GM21360 (cell line): ENCODE measurements at regions not wholly inside any gene's neighbourhood (a gene's known extent, or its start where the extent isn't known, plus 50 kb on each side); places are given as distances from the start of the nearest gene placed in this dataset.
"Not testable (repeated sequence)": the region's sequence is repeated elsewhere in the genome, so short reads cannot be mapped to it uniquely, and the experiment has no call there.

Source experiments
- ATAC-seq: cut with Tn5 transposase; IDR thresholded peaks from one replicate; pipeline ENCODE4 v1.9.1; 2021; ENCODE audit warnings: mild to moderate bottlenecking, moderate library complexity; ENCODE audit not compliant: unreplicated experiment

GRCh38 chr6:14584450-14584849 is 466.9 kb downstream of the CD83 start:
- no peak for ATAC-seq

- no peak for ATAC-seq
Observed at GRCh38 chr6:14585689-14586088, 468.1 kb downstream of the CD83 start.

DNA sequence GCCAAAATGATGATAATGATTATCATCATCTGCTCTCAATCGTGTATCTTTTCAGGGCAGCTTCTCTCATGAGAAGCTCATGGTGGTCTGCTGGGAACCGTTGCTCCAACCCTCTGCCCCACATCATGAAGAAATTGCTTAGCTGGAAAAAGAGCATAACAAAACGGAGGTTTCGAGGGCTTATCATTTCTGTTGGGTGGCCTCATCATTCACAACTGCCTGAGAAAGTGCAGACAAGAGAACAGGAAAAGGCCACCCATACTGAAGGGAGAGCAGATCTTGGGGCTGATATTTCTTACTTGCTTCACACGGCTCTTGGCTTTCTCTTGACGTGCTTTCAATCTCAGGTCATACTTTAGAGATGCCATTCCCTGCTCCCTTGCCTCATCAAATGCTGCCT is 471.6 kb downstream of the CD83 start:
- no peak for ATAC-seq

GRCh38 chr6:14590586-14590985 is 473.0 kb downstream of the CD83 start:
- no peak for ATAC-seq

DNA sequence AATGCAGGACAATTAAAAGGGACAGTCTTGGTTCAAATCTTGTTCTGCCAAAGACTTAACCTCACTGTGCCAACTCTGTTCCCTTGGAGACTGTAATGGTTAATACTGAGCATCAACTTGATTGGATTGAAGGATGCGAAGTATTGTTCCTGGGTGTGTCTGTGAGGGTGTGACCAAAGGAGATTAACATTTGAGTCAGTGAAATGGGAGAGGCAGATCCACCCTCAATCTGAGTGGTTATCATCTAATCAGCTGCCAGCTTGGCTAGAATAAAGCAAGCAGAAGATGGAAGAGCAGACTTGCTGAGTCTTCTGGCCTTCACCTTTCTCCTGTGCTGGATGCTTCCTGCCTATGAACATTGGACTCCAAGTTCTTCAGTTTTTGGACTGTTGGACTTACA is 474.4 kb downstream of the CD83 start:
- no peak for ATAC-seq

DNA sequence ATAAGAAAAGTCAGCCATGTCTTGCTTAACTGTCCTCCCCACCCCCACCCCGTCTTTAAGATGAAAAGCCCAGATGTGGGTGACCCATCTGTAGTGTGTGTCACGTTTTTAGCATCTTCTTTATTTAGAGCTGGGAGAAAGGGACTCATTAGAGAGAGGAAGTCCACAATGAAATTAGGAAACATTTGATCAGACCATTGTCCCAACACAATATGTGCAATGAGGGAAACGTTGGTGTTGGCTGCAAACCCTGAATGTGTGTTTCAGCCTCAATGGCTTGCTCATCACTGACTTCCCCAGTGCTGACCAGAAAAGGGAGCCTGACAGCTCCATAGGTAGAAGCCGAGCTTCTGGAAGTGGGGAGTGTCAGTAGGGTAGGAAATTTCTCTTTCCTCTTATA is 475.7 kb downstream of the CD83 start:
- no peak for ATAC-seq

DNA sequence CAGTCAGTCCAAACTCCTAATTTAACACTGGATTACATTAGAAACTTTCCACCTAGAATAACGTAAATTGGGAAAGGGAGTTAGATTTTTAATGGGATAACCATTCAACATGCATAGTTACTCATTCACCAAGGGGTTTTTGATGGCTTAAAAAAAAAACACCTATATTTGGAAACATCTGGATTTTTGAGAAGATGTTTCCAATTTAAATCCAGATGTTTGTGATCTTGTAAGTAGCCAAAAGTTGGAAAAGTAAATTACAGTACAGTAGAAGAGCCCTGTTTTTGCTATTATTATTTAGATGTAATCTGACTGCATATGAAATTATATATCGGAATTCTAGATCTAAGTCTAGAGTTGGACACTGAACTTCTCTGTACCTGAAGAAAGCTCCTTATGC is 478.2 kb downstream of the CD83 start:
- ATAC-seq = no peak

DNA sequence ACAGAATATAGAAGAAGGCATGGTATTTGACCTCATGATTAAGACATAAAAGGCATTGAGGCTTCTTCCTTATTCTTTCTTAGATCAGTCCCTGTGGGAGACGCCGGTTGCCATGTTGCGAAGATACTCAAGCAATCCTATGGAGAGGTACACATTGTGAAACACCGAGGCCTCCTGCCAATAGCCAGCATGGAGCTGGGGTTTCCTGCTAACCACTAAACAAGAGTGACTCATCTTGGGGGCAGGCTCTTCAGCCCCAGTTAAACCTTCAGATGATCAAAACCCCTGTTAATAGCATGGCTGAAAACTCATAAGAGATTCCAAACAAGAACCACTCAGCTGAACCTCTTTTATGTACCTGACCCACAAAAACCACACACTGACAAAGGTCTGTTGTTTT is 478.8 kb downstream of the CD83 start:
- ATAC-seq = no peak

DNA sequence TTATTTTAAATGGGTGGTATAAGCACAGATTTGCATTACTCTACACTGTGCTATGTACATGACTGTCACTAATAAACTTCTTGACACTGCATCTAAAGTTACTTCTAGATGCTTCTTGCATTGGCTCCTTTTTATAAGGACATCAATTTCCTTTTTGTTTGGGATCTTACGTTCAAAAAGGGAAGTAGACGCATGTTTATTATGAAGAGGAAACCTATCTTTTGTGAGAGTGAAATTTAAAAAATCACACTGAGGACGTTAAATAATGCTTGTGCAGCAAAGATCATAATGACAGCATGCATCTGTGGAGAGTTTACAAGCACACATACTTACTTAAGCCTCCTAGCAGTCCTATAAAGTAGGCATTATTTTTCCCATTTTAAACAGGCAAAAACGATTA is 479.5 kb downstream of the CD83 start:
- no peak for ATAC-seq

- no peak for ATAC-seq
Observed at GRCh38 chr6:14598017-14598864, 480.7 kb downstream of the CD83 start.

GRCh38 chr6:14600306-14600705 is 482.7 kb downstream of the CD83 start:
- not testable (repeated sequence) for ATAC-seq

DNA sequence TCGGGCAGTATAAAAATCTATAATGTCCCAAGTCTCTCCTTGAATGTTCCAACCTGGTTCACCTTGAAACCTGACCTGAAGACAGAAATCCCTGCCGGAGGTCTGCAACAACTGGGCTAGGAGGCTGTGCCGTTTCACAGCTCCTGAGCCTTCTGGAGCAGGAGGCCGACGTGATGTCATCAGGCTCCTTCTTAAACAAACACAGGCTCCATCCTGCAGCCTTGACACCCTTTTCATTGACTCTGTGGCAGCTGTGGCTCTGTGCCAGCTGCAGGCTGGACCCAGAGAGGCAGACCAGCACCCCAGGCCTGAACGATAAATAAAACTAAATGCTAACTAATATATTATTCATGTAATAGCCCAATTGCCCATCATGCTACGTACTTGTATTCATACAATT is 483.9 kb downstream of the CD83 start:
- ATAC-seq = no peak

DNA sequence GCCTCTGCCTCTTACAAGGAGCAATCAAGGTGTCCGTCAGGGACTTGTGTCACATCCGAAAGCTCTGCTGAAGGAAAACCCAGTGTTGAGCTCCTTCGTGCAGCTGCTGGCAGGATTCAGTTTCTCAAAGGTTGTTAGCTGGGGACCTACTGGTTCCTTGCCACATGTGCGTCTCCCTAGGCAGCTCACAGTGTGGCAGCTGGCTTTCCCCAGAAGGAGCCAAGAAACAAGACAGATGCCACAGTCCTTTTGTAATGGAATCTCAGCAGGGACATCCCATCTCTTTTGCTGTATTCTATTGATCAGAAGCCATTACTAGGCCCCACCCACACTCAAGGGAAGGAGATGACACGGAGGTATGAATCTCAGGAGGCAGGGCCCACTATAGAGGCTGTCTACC is 488.8 kb downstream of the CD83 start:
- no peak for ATAC-seq

- no peak for ATAC-seq
Observed at GRCh38 chr6:14610141-14610540, 492.6 kb downstream of the CD83 start.

DNA sequence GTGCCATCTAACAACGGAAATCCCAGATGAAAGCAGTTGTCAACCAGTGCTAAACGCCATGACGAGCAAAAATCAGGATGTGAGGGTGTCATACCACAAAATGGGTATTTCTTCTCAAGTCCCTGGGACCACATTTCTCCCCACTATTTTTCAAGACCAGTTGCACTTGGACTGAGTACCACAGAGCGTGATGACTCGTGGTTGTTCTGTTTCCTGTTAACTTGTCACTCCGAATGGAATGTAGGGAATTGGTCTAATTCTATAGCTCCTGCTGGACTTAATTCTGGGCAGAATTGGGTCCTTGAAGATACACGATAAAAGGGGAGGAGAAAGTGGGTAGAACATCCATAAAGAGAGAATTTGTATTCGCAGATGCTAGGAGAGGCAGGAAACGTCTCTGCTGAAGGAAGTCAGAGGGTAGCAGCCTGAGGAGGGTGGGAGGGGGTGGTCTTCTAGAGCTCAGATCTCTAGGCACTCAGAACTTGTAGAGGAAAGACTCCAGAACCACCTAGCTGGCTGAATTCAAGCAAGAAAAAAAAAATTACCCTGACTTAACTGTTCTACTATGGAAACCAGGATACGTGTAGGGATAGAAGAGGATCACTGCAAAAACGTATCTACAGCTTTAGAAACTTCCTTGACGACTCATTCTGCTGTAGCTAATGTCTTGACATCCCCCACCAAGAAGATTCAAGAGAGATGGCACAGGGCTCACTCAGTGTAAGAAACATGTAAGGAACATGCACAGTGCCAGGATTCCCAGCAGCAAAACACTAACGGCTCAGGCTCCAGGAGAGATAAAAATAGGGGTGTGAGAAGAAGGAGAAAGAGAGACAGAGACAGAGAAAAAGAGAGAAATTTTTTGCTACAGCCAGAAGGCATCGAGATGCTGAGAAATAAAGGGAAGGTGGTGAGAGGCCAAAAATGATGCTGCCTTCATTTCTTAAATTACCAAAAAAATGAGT is 494.7 kb downstream of the CD83 start:
- ATAC-seq = no peak

DNA sequence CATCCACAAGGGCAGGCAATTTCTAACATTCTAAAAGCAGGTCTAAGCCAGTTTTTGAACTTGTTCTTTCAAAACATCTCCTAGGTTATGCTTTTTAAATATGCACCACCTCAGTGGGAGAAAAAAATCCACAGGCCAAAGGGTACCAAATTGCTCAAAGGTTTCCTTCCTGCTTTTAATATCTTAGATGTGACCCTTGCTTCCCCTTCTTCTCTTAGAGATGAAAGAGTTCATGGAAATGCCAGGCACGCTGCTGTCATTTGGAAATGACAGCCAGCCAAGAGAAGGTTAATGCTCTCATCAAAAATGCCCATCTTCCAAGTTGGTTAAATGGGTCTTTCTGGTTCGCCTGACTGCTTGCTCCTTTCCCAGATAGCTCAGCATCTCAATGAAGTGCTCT is 497.1 kb downstream of the CD83 start:
- no peak for ATAC-seq

DNA sequence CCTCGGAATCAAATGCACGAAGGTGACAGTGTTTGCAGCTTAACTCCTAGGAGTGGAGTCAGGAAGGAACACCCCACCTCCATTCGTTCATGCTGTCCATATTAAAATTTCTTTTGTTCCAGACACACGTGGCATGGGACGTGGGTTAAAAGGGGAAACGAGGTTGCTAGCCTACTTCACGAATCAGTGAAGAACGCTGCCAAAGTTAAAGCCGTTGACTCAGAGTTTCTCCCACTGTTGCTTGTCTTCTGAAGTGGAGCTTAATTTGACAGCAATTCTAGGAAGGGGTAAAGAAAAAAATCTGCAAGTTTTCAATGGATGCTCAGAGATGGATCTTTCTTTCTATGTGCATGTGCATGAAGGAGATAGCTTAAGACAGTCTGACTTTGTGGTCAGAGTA is 499.1 kb downstream of the CD83 start:
- no peak for ATAC-seq

- ATAC-seq = no peak
Observed at GRCh38 chr6:14618759-14619418, 501.3 kb downstream of the CD83 start.

GRCh38 chr6:14619419-14619781 is 501.8 kb downstream of the CD83 start:
- no peak for ATAC-seq

DNA sequence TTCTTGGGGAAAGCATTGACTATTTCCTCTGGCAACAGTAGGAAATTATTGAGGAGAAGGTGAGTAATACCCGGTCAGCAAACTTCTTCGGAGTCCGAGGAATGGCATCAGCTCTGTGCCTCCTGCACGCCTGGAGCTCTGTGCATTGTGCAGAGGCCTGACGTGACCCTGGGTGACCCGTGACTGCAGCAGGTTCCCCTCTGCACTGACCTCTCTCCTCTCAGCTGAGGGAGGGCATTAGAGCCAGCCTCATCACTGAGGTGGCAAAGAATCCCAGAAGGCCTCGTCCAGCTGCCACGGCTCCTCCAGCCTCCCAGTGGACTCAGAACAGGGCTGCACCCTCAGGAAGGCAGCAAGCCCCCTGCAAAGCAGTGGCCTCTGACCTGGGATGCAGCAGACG is 502.9 kb downstream of the CD83 start:
- ATAC-seq = no peak

DNA sequence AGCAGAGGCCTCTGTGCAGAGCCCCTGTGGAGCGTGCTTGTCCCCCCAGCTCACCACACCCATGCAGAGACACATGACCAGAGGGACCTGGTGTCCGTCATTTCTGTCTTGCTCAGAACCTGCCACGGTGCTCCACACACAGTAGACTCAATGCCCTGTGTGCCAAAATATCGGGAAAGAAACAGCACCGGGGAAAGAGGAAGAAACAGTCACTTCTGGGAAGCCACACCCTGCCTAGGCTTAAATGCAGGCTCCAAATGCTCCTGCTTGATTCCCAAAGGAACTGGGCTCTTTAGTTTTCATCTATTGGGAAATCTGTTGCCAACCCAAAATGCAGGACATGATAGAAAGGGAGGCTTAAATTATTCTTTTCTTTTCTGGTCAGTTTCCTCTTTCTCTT is 503.9 kb downstream of the CD83 start:
- ATAC-seq = no peak

GRCh38 chr6:14622085-14622484 is 504.5 kb downstream of the CD83 start:
- ATAC-seq = no peak
